ENCODE measurements at regions not wholly inside any gene's neighbourhood (a gene's known extent, or its start where the extent isn't known, plus 50 kb on each side); places are given as distances from the start of the nearest gene placed in this dataset.

- Histone ChIP-seq H3K9me2 (replicated peaks; ENCODE audit: insufficient read depth, low read length) (no peaks in the 10 kb centered on the region), H3K36me3 (ENCODE audit: low read length) (no peaks in the 10 kb centered on the region), H3K27me3 (ENCODE audit: low read length) (no peaks in the 10 kb centered on the region), H4K20me1 (ENCODE audit: low read depth, low read length) (no peaks in the 10 kb centered on the region), H3K79me2 (ENCODE audit: insufficient read depth, low read length) (no peaks in the 10 kb centered on the region), H3K4me3 (ENCODE audit: insufficient read depth, low read length, poor library complexity, severe bottlenecking) (no peak overlapping the region), H3K9me3 (ENCODE audit: insufficient read depth, low read length) (0 out of 2 replicates have a peak, but pooled peaks cover 4% of the 10 kb centered on the region), H3F3A (ENCODE audit: insufficient read depth) (no peaks in the 10 kb centered on the region), H2AFZ (ENCODE audit: low read depth, low read length, severe bottlenecking) (no peak overlapping the region), H3K27ac (ENCODE audit: low read depth, low read length) (no peak overlapping the region), H3K4me2 (ENCODE audit: low read depth, low read length, poor library complexity, severe bottlenecking) (no peak overlapping the region), H3K9ac (ENCODE audit: low read length) (no peak overlapping the region)
- TF ChIP-seq EZH2phosphoT487 (conservative IDR thresholded peaks at IDR 0.05; ENCODE audit: low read length) = no peak
- no peak for TF ChIP-seq CTCF (IDR thresholded peaks at IDR 0.05; ENCODE audit: insufficient read depth, low read length, poor library complexity, severe bottlenecking)
These were observed 225.2 kb downstream of the LTN1 start for GRCh38 chr21:28767523-28767922.

DNA sequence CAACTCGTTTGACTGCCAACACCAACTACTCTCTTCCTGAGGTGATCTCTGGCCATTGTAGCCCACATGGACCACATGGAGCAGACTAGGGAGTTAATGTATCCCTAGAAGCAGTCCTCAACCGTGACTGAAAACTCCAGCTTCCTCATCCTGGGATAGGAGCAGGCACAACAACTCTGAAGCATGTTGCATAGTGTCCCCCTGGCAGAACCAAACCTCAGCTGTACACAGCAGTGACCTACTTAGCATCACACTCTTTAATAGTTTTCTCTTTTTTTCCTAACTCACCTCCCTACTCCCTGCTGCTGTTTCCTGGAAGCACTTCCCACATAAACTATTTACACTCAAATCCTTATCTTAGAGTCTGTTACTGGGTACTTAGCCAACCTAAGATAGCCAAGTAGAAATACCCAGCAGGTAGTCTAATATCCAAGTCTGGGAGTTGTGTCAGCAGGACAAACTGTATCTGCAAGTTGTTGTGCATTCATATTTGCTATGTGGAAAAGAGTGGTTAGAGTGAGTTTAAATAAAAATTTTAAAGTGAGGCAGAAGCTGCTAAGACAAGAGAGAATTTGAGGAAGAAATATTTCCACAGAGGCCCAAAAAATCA lies 228.8 kb downstream of the LTN1 start:
- Histone ChIP-seq H3K36me3 (ENCODE audit: low read length) (no peaks in the 10 kb centered on the region), H3K27ac (ENCODE audit: low read depth, low read length) (no peak overlapping the region), H3K9me2 (replicated peaks; ENCODE audit: insufficient read depth, low read length) (no peaks in the 10 kb centered on the region), H3K4me3 (ENCODE audit: insufficient read depth, low read length, poor library complexity, severe bottlenecking) (no peak overlapping the region), H3K9me3 (ENCODE audit: insufficient read depth, low read length) (0 out of 2 replicates have a peak, but pooled peaks cover 4% of the 10 kb centered on the region), H3K79me2 (ENCODE audit: insufficient read depth, low read length) (no peaks in the 10 kb centered on the region), H3K27me3 (ENCODE audit: low read length) (no peaks in the 10 kb centered on the region), H3F3A (ENCODE audit: insufficient read depth) (no peaks in the 10 kb centered on the region), H2AFZ (ENCODE audit: low read depth, low read length, severe bottlenecking) (no peak overlapping the region), H3K9ac (ENCODE audit: low read length) (no peak overlapping the region), H4K20me1 (ENCODE audit: low read depth, low read length) (no peaks in the 10 kb centered on the region), H3K4me2 (ENCODE audit: low read depth, low read length, poor library complexity, severe bottlenecking) (no peak overlapping the region)
- TF ChIP-seq CTCF (IDR thresholded peaks at IDR 0.05; ENCODE audit: insufficient read depth, low read length, poor library complexity, severe bottlenecking) = no peak

DNA sequence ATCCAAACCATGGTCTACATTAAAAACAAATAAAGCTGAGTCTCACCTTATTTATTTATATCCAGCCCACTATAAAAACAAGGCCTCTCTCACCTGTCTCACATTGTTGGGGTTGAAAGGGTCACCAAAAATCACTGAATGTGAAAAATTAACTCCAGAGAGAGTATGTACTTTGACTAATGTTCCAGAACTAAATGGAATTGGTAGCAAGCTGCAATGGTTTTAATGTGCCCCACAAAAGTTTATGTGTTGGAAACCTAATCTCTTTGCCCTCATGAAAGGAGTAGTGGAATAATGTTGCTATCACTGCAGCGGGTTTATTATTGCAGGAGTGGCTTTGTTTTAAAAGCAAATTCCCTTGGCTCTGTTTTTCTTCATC lies 230.3 kb downstream of the LTN1 start:
- H3K4me2 ChIP-seq (ENCODE audit: low read depth, low read length, poor library complexity, severe bottlenecking) = no peak overlapping the region
- H3K27me3 ChIP-seq (ENCODE audit: low read length) = no peaks in the 10 kb centered on the region
- H3K4me3 ChIP-seq (ENCODE audit: insufficient read depth, low read length, poor library complexity, severe bottlenecking) = no peak overlapping the region
- no peak overlapping the region for H3K27ac ChIP-seq (ENCODE audit: low read depth, low read length)
- no peak overlapping the region for H3K9ac ChIP-seq (ENCODE audit: low read length)
- no peaks in the 10 kb centered on the region for H3F3A ChIP-seq (ENCODE audit: insufficient read depth)
- H3K79me2 ChIP-seq (ENCODE audit: insufficient read depth, low read length) = no peaks in the 10 kb centered on the region
- 0 out of 2 replicates have a peak, but pooled peaks cover 4% of the 10 kb centered on the region for H3K9me3 ChIP-seq (ENCODE audit: insufficient read depth, low read length)
- TF ChIP-seq CTCF (IDR thresholded peaks at IDR 0.05; ENCODE audit: insufficient read depth, low read length, poor library complexity, severe bottlenecking) (no peak), EZH2phosphoT487 (conservative IDR thresholded peaks at IDR 0.05; ENCODE audit: low read length) (no peak)
- no peaks in the 10 kb centered on the region for H4K20me1 ChIP-seq (ENCODE audit: low read depth, low read length)
- no peaks in the 10 kb centered on the region for H3K9me2 ChIP-seq (replicated peaks; ENCODE audit: insufficient read depth, low read length)
- no peak overlapping the region for H2AFZ ChIP-seq (ENCODE audit: low read depth, low read length, severe bottlenecking)
- no peaks in the 10 kb centered on the region for H3K36me3 ChIP-seq (ENCODE audit: low read length)
